Activated CD4-positive, alpha-beta T cell treated with anti-CD3 and anti-CD28 coated beads, Interleukin-2, amount 10 ng/mL, durations not matched to agents 7 days and 5 days (primary cell): ENCODE measurements at regions not wholly inside any gene's neighbourhood (a gene's known extent, or its start where the extent isn't known, plus 50 kb on each side); places are given as distances from the start of the nearest gene placed in this dataset.

Experiments used
- CTCF ChIA-PET: fragments of 350-600 bp; sonication (Branson Sonifier 250); formaldehyde crosslinking; loops from one replicate; lab custom pipeline; 2021; ENCODE audit warnings: antibody characterized with exemption; lab: Charles Lee
- POLR2A ChIA-PET: fragments of 350-600 bp; sonication (Branson Sonifier 250); formaldehyde crosslinking; loops from one replicate; lab custom pipeline; 2021; ENCODE audit warnings: antibody characterized with exemption; lab: Charles Lee
- DNase-seq: peaks from one replicate; pipeline ENCODE4 v3.0.0-alpha.2; 2020
- H3K27ac Mint-ChIP-seq: one replicate; pipeline ENCODE4 v1.8.0; 2021; ENCODE audit warnings: mild to moderate bottlenecking, moderate library complexity, mixed read lengths
- H3K27me3 Mint-ChIP-seq: one replicate; pipeline ENCODE4 v1.8.0; 2021; ENCODE audit warnings: mixed read lengths
- H3K36me3 Mint-ChIP-seq: one replicate; pipeline ENCODE4 v1.8.0; 2021; ENCODE audit warnings: low read depth, mixed read lengths
- H3K4me1 Mint-ChIP-seq: one replicate; pipeline ENCODE4 v1.8.0; 2021; ENCODE audit warnings: mixed read lengths
- H3K4me3 Mint-ChIP-seq: one replicate; pipeline ENCODE4 v1.8.0; 2021; ENCODE audit warnings: mild to moderate bottlenecking, moderate library complexity, mixed read lengths
- H3K9me3 Mint-ChIP-seq: one replicate; pipeline ENCODE4 v1.8.0; 2021; ENCODE audit warnings: mixed read lengths

DNA sequence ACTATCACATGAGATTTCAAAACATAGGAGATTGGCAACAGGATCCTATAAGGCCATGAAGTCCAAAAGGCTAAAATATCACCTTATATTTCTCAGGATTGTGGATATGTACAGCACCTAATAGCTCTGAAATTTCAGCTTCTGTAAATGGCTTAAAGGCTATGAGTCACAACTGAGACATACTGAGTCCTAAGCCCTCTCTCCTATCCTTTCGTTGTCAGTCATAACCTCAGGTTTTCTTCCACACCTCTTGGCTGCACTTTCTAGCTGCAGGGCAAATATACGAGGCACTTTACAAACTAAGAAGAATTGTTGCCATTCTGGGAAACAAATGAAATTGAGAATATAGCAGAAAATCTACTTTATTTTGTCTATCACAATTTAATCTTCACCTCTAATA, 969.9 kb upstream of the EPHA7 start:
- DNase-seq = no peak
- no peaks in the 10 kb centered on the region for H3K9me3 Mint-ChIP-seq
- CTCF ChIA-PET = no interaction called here
- H3K4me3 Mint-ChIP-seq = no peak overlapping the region
- no peaks in the 10 kb centered on the region for H3K4me1 Mint-ChIP-seq
- no peaks in the 10 kb centered on the region for H3K27me3 Mint-ChIP-seq
- H3K36me3 Mint-ChIP-seq = no peaks in the 10 kb centered on the region
- POLR2A ChIA-PET = no interaction called here
- no peak overlapping the region for H3K27ac Mint-ChIP-seq

DNA sequence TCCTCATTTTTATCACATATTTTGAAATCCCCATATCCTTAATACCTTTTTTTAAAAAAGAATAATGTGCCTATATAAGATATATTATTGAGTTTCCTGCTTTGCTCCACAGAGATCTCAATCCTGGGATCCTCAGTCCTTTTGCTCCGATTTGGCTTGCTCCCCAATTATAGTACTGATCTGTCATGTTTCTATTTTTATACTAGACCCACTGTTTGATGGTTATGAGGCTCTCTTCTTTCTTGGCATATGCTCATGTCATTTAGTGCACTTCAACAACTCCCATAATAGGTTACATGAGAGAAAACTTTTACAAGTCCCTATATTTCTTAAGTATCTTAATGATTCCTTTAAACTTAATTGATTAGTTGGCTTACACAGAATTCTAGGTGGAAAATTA, 958.5 kb upstream of the EPHA7 start:
- ChIA-PET CTCF (no interaction called here), POLR2A (no interaction called here)
- DNase-seq = no peak
- Mint-ChIP-seq H3K4me1 (no peaks in the 10 kb centered on the region), H3K36me3 (no peaks in the 10 kb centered on the region), H3K4me3 (no peak overlapping the region), H3K27me3 (no peaks in the 10 kb centered on the region), H3K27ac (no peak overlapping the region), H3K9me3 (no peaks in the 10 kb centered on the region)

DNA sequence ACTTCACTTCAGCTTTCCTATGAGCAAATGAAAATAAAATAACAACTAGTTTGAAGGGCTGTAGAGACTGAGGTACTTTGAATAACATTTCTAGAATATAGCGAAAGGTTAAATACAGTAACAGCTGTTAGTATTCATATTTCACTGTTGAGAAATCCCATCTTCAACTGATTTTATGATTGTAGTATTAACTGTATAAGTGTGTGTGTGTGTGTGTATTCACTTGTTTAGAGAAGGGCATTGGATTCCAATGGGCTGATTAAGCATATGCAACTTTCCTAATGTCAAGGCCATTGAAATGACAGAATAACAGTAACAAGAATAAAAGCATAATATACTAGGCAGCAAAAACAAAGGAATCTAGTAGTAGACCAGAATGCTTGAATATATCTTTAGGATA, 957.5 kb upstream of the EPHA7 start:
- H3K4me1 Mint-ChIP-seq = no peaks in the 10 kb centered on the region
- no peak for DNase-seq
- H3K9me3 Mint-ChIP-seq = no peaks in the 10 kb centered on the region
- no peaks in the 10 kb centered on the region for H3K36me3 Mint-ChIP-seq
- H3K27me3 Mint-ChIP-seq = no peaks in the 10 kb centered on the region
- ChIA-PET POLR2A (no interaction called here), CTCF (no interaction called here)
- H3K4me3 Mint-ChIP-seq = no peak overlapping the region
- H3K27ac Mint-ChIP-seq = no peak overlapping the region

DNA sequence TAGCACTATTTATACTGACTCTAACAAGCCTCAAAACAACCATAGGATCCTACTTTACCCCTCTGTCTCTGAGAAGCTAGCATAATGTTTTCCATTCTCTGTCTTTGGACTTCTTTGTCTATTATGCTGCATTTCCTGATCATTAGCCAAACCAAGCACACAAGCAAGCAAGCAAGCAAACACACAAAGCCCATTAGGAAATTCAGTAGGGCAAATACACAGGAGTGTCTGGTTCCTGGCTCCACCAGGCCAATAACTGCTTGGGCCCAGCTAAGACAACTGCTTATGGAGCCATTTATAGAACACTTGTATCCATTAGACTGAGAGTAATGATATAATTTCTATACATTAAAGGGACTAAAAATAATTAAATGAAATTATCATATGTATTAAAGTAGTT, 952.9 kb upstream of the EPHA7 start:
- H3K27ac Mint-ChIP-seq = no peak overlapping the region
- no peaks in the 10 kb centered on the region for H3K27me3 Mint-ChIP-seq
- no peak for DNase-seq
- POLR2A ChIA-PET = no interaction called here
- H3K36me3 Mint-ChIP-seq = no peaks in the 10 kb centered on the region
- CTCF ChIA-PET = no interaction called here
- H3K4me1 Mint-ChIP-seq = no peaks in the 10 kb centered on the region
- no peaks in the 10 kb centered on the region for H3K9me3 Mint-ChIP-seq
- H3K4me3 Mint-ChIP-seq = no peak overlapping the region

DNA sequence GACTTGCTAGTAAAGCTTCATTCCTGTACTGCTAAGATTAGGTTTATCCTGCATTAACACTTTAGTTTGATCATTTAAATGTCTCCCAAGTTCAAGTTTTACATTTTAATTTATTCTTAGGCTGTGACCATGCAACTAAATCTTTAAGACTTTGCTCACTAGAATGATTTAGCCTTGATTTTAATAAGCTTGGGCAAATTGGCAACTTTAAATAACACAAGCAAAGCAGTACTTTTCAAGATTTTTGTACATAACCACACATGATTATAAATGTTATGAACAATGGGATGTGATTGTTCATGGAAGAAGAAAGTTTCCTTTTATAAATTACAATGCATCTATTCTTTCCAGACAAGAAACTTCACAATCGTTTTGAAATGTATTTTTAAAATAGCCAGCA, 948.0 kb upstream of the EPHA7 start:
- H3K27me3 Mint-ChIP-seq = no peaks in the 10 kb centered on the region
- no peak for DNase-seq
- ChIA-PET POLR2A (no interaction called here), CTCF (no interaction called here)
- no peaks in the 10 kb centered on the region for H3K4me1 Mint-ChIP-seq
- H3K9me3 Mint-ChIP-seq = peaks cover 4% of the 10 kb centered on the region
- H3K27ac Mint-ChIP-seq = no peak overlapping the region
- H3K4me3 Mint-ChIP-seq = no peak overlapping the region
- H3K36me3 Mint-ChIP-seq = no peaks in the 10 kb centered on the region

DNA sequence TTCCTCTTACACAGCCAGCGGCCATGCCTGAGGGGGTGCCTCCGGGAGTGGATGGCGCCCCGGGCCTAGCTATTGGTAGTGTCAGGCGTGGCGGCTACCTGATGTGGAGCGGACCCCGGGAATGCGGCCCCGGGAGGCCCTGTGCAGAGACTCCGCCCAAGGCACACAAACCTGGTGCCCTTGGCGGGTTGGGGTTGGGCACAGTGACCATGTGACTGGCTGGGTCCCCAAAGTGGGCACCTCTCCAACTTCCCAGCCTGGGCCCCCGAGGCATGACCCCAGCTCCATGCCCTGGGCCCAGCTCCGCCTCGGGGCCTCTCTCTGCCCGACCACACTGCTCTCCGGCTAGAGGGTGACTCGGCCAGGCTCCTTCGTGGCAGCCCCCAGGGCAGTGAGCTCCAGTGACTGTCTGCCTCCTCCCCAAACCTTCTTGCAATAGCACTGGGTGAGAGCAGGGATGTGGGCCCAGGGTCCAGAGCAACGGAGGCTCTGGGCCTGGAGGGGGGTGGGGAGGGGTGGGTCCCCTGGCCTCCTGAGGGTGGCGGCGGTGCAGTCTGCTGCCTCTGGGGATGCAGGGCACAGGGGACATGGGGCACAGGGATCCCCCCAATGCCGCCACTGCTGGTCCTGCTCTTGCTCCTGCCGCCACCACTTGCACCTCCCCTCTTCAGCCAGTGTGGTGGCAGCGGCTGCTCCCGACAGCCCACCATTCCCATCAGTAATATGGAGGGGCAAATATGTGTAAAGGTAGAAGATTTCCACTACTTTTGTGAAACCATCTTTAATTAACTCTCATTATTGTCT, 942.9 kb upstream of the EPHA7 start:
- Mint-ChIP-seq H3K4me3 (no peak overlapping the region), H3K9me3 (peaks cover 4% of the 10 kb centered on the region), H3K36me3 (no peaks in the 10 kb centered on the region), H3K27me3 (no peaks in the 10 kb centered on the region), H3K4me1 (no peaks in the 10 kb centered on the region), H3K27ac (no peak overlapping the region)
- CTCF ChIA-PET = no interaction called here
- no peak for DNase-seq
- POLR2A ChIA-PET = no interaction called here

DNA sequence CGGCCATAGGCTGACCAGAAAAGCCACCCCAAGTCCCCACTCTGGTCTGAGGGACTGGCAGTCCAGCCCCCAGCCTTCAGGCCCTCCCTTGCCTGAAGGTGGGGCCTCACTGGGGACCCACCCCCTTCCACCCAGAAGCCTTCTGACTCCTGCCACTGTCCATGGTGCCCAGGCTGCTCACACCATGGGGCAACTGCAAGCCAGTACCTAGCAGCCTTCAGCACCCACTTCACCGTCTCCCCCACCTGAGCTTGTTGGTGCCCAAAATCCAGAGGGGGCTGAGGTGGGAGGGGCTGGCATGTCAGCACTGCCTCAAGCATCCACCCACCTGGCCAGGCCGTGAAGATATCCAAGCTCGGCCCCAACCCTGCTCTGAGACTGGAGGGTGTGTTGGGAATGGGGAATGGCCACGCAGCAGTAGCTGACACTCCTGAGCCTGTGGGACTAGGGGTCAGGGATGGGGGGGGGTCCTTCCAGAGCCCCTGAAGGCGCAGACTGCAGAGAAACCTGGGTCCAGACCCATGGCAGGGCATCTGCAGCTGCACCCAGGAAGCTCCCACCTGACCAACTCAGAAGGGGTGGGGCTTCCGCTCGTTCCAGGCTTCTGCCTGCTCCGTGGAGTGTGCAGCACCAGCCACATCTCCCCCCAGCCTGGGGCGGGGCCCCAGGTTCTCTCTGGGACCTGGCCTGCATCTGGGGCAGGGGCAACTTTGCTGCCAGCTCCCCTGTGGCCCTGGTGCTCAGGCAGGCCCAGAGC, 942.1 kb upstream of the EPHA7 start:
- H3K4me1 Mint-ChIP-seq = no peaks in the 10 kb centered on the region
- H3K27me3 Mint-ChIP-seq = no peaks in the 10 kb centered on the region
- H3K27ac Mint-ChIP-seq = no peak overlapping the region
- POLR2A ChIA-PET = no interaction called here
- peaks cover 4% of the 10 kb centered on the region for H3K9me3 Mint-ChIP-seq
- H3K36me3 Mint-ChIP-seq = no peaks in the 10 kb centered on the region
- CTCF ChIA-PET = no interaction called here
- H3K4me3 Mint-ChIP-seq = no peak overlapping the region
- no peak for DNase-seq

DNA sequence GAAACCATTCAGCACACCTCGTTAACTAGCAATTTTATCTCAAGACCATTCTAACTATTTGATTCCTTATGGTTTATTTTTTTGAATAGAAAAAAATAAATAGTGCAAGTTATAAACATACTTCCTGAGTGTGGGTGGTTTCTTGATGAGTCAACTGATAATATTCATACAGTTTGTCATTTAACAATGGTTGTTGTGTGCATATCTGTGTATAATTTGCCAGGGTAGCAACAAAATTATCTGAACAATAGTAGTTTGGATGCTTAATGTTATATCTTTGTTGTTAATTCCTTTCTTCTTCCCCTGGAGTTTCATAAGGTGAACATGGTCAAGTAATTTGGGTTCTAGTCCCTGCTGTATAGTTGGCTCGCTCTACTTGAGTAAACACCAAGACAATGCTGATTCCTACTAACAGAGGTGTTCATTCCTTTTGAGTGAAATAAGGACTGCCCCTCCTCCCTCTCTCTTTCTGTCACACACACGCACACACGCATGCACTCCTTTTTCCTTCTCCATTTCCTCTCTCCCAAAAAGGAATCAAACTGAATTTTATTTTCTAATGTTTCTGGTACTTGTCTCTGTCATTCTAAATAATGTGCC, 938.1 kb upstream of the EPHA7 start:
- H3K9me3 Mint-ChIP-seq = no peaks in the 10 kb centered on the region
- H3K36me3 Mint-ChIP-seq = no peaks in the 10 kb centered on the region
- H3K4me1 Mint-ChIP-seq = no peaks in the 10 kb centered on the region
- H3K27ac Mint-ChIP-seq = no peak overlapping the region
- no peak for DNase-seq
- ChIA-PET CTCF (no interaction called here), POLR2A (no interaction called here)
- no peaks in the 10 kb centered on the region for H3K27me3 Mint-ChIP-seq
- H3K4me3 Mint-ChIP-seq = no peak overlapping the region

DNA sequence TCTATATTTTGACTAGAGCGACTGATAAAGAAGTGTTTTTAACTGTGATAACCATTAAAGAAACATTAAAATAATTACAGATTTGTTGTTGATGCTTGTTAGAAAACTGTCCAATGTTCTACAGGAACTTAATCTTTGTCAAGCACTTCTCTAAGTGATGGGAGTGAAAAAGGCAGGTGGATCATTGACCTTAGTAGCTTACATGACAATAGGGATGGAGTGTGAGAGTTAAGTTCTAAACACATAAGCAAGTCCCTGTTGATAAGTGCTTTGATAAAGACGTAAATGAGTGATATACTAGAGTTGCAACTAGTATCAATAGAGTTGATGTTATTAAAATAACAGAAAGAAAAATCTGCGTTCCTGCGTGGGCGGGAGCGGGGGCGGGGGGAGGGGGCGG, 931.5 kb upstream of the EPHA7 start:
- CTCF ChIA-PET = no interaction called here
- no peak for DNase-seq
- POLR2A ChIA-PET = no interaction called here

DNA sequence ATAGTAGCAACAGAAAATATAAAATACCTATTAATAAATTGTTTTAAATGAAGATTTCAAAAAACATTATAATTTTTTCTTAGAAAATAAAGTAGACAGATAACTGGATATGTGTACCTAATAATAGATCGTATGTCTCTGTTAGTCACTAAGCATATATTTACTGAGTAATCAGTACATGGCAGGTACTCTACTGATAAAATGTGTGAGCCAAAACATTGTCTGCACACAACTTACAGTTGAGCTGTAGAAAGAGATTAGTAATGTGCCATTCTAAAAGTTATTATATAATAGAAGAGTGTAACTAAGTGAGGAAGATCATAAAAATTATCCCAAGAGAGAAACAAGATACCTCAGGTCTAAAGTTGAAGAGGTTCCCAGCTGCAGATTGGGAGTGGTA, 929.9 kb upstream of the EPHA7 start:
- Mint-ChIP-seq H3K27me3 (no peaks in the 10 kb centered on the region), H3K4me3 (no peak overlapping the region), H3K27ac (no peak overlapping the region), H3K9me3 (no peaks in the 10 kb centered on the region), H3K4me1 (no peaks in the 10 kb centered on the region), H3K36me3 (no peaks in the 10 kb centered on the region)
- ChIA-PET CTCF (no interaction called here), POLR2A (no interaction called here)
- no peak for DNase-seq

More for the DNA sequence above, 931.5 kb upstream of the EPHA7 start:
- H3K4me1 Mint-ChIP-seq = no peaks in the 10 kb centered on the region
- H3K27ac Mint-ChIP-seq = no peak overlapping the region
- H3K27me3 Mint-ChIP-seq = no peaks in the 10 kb centered on the region
- H3K4me3 Mint-ChIP-seq = no peak overlapping the region
- no peaks in the 10 kb centered on the region for H3K9me3 Mint-ChIP-seq
- H3K36me3 Mint-ChIP-seq = no peaks in the 10 kb centered on the region

DNA sequence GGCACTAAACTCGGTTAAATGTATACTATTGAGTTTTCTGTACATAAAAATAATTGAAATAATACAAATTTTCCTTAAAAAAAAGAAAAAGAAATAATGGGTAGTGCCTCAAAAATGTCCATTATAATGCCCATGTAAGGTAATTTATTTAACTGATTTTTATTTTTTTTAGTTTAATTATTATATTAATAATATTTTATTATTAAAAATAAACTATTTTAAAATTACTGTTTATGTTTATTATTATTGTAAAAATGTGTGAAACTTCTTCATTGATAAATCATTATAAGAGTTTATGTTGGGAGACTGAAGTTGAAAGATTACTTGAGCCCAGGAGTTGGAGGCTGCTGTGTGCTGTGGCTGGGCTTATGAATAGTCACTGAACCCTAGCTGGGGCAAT, 925.5 kb upstream of the EPHA7 start:
- H3K27me3 Mint-ChIP-seq = no peaks in the 10 kb centered on the region
- no peaks in the 10 kb centered on the region for H3K36me3 Mint-ChIP-seq
- ChIA-PET POLR2A (no interaction called here), CTCF (no interaction called here)
- DNase-seq = no peak
- H3K4me1 Mint-ChIP-seq = no peaks in the 10 kb centered on the region
- H3K4me3 Mint-ChIP-seq = no peak overlapping the region
- H3K27ac Mint-ChIP-seq = no peak overlapping the region
- H3K9me3 Mint-ChIP-seq = peaks cover 2% of the 10 kb centered on the region

DNA sequence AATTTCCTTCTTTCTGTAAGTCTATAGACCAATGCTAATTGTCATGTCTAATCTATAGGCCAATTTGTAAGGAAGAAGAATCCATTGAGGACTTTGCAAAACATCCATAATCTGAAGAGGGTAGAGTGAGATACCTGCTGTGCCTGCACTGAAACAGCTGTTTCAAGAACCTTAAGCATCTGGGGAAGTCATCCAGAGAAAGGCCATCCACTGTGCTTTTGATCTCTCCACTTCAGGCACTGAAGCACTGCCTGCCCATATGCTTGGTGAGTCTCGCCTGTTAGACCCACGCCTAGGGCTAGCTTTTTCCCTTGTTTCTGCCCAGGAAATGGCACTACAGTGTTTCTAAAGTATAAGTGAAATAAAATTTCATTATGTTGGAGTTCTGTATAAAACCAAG, 921.8 kb upstream of the EPHA7 start:
- H3K4me1 Mint-ChIP-seq = no peaks in the 10 kb centered on the region
- POLR2A ChIA-PET = no interaction called here
- no peaks in the 10 kb centered on the region for H3K36me3 Mint-ChIP-seq
- peaks cover 3% of the 10 kb centered on the region for H3K9me3 Mint-ChIP-seq
- DNase-seq = no peak
- no peak overlapping the region for H3K4me3 Mint-ChIP-seq
- H3K27me3 Mint-ChIP-seq = no peaks in the 10 kb centered on the region
- CTCF ChIA-PET = no interaction called here
- H3K27ac Mint-ChIP-seq = no peak overlapping the region

DNA sequence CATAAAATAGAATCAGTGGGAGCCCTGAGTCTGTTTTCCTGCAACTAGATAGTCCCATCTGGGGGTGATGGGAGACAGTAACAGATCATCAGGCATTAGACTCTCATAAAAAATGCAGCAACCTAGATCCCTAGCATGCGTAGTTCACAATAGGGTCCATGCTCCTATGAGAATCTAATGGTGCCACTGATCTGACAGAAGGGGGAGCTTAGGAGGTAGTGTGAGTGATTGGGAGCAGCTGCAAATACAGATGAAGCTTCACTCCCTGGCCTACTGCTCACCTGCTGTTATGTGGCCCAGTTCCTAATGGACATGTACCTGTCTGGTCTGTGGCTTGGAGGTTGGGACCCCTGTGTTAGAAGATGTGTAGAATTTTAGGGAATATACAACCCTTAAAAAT, 904.5 kb upstream of the EPHA7 start:
- Mint-ChIP-seq H3K27me3 (no peaks in the 10 kb centered on the region), H3K4me3 (no peak overlapping the region), H3K27ac (no peak overlapping the region), H3K4me1 (no peaks in the 10 kb centered on the region), H3K36me3 (no peaks in the 10 kb centered on the region), H3K9me3 (peaks cover 3% of the 10 kb centered on the region)
- DNase-seq = no peak
- ChIA-PET POLR2A (no interaction called here), CTCF (no interaction called here)
